Ovary (tissue), 7 donors: ENCODE measurements at regions not wholly inside any gene's neighbourhood (a gene's known extent, or its start where the extent isn't known, plus 50 kb on each side); places are given as distances from the start of the nearest gene placed in this dataset.

Experiments
- DNase-seq, 5 donors: peaks; one replicate each; pipeline ENCODE4 v3.0.0-alpha.2; 2019 to 2020
- H3K27ac ChIP-seq, 2 donors: fragments of 200-600 bp; one replicate each; pipeline versions ENCODE4 v1.5.1 to v1.8.0; 2019 to 2022
- H3K27me3 ChIP-seq: fragments of 200-600 bp; one replicate; pipeline ENCODE4 v1.8.0; 2022
- H3K36me3 ChIP-seq: fragments of 200-600 bp; sonication (generic); one replicate; pipeline ENCODE4 v1.5.1; 2019
- H3K4me1 ChIP-seq: one replicate; pipeline ENCODE4 v1.8.1; 2013; ENCODE audit warnings: mild to moderate bottlenecking, moderate library complexity; ENCODE audit not compliant: insufficient read depth
- H3K4me3 ChIP-seq: fragments of 200-600 bp; sonication (generic); one replicate; pipeline ENCODE4 v1.5.1; 2017
- H3K9me3 ChIP-seq, 2 donors: fragments of 200-600 bp in 1 of 2; sonication (generic) in 1 of 2; one replicate each; pipeline versions ENCODE4 v1.5.1 to v1.8.1; 2013 to 2019; ENCODE audit warnings: mild to moderate bottlenecking in 1 of 2, moderate library complexity in 1 of 2
- CTCF ChIP-seq, 3 donors: fragments of 450-650 bp in 2 of 3; fragments of 200-600 bp in 1 of 3; IDR thresholded peaks; one replicate each; pipeline versions ENCODE4 v1.5.1 to v1.8.0; 2016 to 2022; ENCODE audit warnings: antibody characterized with exemption in 3 of 3, mild to moderate bottlenecking in 1 of 3
- EP300 ChIP-seq: sonication (generic); formaldehyde crosslinking; IDR thresholded peaks from one replicate; pipeline ENCODE4 v1.6.1; 2017; ENCODE audit warnings: antibody characterized with exemption
- POLR2A ChIP-seq: fragments of 450-650 bp; IDR thresholded peaks from one replicate; pipeline ENCODE4 v1.6.1; 2017; ENCODE audit warnings: antibody characterized with exemption, mild to moderate bottlenecking, moderate library complexity
- WGBS, 3 donors: extraction: QIAGEN DNeasy Blood & Tissue Kit in 1 of 3; methylation state at CpG; one replicate each; pipeline versions ENCODE4 v1.1.5 to v1.1.7; 2013 to 2017; 5-methylcytosine and 5-hydroxymethylcytosine counted together
- intact Hi-C, 4 donors: fragments of 100-400 bp; cut with DNase I; formaldehyde crosslinking; loops; one replicate each; pipeline versions ENCODE4 v1.11.0 to v1.15.1; 2022 to 2023
- donor health status: DM: no; HTN: no; CAD: no; lungs with moderate emphysema.
- donor health status: DM: no; HTN: no; CAD: no.
- donor health status: Bipolar disorder and iron deficiency.
- donor health status: DM: no; HTN: no; CAD: no.
- donor health status: DM: yes; HTN: yes; CAD: no.

DNA sequence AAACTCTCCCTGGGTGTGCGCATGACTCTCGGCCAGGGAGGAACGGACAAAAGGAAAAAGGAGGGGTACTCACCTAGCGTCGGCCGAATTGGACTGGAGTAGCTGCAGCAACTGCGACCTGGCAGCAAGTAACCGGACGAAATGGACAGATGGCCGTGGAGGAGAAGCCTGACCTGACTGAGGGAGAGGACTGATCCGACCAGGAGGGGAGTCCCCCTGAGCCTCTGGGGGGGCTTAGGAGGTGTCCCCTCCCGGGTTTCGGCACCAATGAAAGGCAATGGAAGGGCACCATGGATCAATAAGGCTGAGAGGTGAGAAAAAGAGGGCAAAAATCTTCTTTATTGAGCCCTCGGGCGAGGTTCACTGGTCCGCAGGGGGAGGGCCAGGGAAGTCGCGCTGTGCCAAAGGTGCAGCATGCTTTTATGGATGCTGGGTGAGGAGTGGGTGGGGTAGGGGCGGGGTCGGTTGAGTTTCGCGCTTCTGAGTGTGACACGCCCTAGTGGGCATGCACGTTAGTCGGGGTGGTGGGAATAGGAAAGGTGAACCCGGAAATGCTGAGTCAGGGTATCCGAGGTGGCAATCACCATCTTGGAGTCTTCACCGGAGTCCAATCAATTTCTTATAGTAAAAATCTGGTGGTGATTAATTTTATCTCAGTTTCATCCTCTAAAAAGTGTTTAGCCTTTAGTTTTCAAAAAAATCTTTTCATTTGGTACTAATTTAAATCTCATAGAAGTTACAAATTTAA lies 638.5 kb upstream of the DPP6 start:
- TF ChIP-seq CTCF (IDR thresholded peaks at IDR 0.05) (no peak), POLR2A (no peak), EP300 (no peak)
- Histone ChIP-seq H3K9me3 (peaks cover 0 to 5% of the 10 kb centered on the region in 2 donors), H3K4me3 (no peak overlapping the region), H3K27me3 (no peaks in the 10 kb centered on the region), H3K27ac (no peak overlapping the region), H3K4me1 (no peaks in the 10 kb centered on the region), H3K36me3 (no peaks in the 10 kb centered on the region)
- 92 to 95% (median 94%) methylated on average over 28 of the region's 28 CpGs for WGBS, 3 donors
- intact Hi-C loops: no loop called here
- DNase-seq: no peak

DNA sequence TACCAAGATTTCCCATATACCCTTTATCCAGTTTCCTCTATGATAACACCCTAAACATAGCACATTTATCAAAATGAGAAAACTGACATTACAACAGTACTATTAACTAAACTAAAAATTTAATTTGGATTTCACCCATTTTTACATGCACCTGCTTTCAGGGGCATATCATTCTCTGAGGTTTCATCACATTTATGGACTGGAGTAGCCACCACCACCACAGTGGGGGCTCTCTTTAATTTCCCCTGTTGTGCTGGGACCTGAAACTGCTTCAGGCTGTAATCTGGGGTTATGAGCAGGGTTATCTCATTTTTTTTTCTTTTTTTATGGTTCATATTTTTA lies 637.9 kb upstream of the DPP6 start:
- Histone ChIP-seq H3K4me1 (no peaks in the 10 kb centered on the region), H3K36me3 (no peaks in the 10 kb centered on the region), H3K27ac (no peak overlapping the region), H3K9me3 (peaks cover 0 to 5% of the 10 kb centered on the region in 2 donors), H3K4me3 (no peak overlapping the region), H3K27me3 (no peaks in the 10 kb centered on the region)
- TF ChIP-seq CTCF (IDR thresholded peaks at IDR 0.05) (no peak), EP300 (no peak), POLR2A (no peak)
- intact Hi-C loops: no loop called here
- no peak for DNase-seq

DNA sequence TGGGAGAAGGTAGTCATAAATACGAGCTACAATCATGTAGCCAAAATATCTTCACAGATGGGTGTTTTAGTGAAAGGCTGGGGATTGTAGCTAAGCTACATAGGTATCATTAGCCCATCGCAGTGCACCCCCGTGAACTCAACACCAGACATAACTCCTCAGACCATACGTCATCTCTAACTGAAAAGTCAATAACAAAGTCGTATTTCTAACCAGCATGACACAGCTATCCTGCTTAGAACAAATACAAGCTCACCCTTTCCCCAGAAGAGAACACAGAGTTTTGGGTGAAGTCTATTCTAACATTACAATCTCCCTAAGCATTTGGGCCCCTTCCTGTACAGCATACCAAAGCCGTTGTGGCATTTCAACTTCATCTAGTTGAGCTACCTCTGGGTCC lies 636.6 kb upstream of the DPP6 start:
- no peak for DNase-seq
- Histone ChIP-seq H3K27me3 (no peaks in the 10 kb centered on the region), H3K27ac (no peak overlapping the region), H3K4me3 (no peak overlapping the region), H3K36me3 (no peaks in the 10 kb centered on the region), H3K9me3 (peaks cover 0 to 5% of the 10 kb centered on the region in 2 donors), H3K4me1 (no peaks in the 10 kb centered on the region)
- intact Hi-C loops: no loop called here
- 58 to 65% (median 63%) methylated on average over 6 of the region's 6 CpGs for WGBS, 3 donors
- no peak for TF ChIP-seq CTCF (IDR thresholded peaks at IDR 0.05)
- no peak for TF ChIP-seq EP300
- TF ChIP-seq POLR2A: no peak

- Histone ChIP-seq H3K27ac (no peak overlapping the region), H3K27me3 (no peaks in the 10 kb centered on the region), H3K9me3 (no peaks in the 10 kb centered on the region), H3K4me3 (no peak overlapping the region), H3K36me3 (no peaks in the 10 kb centered on the region), H3K4me1 (no peaks in the 10 kb centered on the region)
- WGBS, 3 donors: 83 to 86% (median 83%) methylated on average over 9 of the region's 9 CpGs
- no peak for TF ChIP-seq CTCF (IDR thresholded peaks at IDR 0.05)
- TF ChIP-seq EP300: no peak
- TF ChIP-seq POLR2A: no peak
- no peak for DNase-seq
- intact Hi-C loops: no loop called here
These were observed 629.6 kb upstream of the DPP6 start for GRCh38 chr7:153422291-153423209.
